ENCODE measurements at regions not wholly inside any gene's neighbourhood (a gene's known extent, or its start where the extent isn't known, plus 50 kb on each side); places are given as distances from the start of the nearest gene placed in this dataset.
A peak's percentile ranks its signal among the peaks of the same experiment; 100 is the strongest.
"Not testable (repeated sequence)": the region's sequence is repeated elsewhere in the genome, so short reads cannot be mapped to it uniquely, and the experiment has no call there.

GRCh38 chr17:68780596-68780995 lies 174.6 kb downstream of the ABCA8 start:
- DNase-seq (ENCODE audit: low read depth) = peak; percentile 37

DNA sequence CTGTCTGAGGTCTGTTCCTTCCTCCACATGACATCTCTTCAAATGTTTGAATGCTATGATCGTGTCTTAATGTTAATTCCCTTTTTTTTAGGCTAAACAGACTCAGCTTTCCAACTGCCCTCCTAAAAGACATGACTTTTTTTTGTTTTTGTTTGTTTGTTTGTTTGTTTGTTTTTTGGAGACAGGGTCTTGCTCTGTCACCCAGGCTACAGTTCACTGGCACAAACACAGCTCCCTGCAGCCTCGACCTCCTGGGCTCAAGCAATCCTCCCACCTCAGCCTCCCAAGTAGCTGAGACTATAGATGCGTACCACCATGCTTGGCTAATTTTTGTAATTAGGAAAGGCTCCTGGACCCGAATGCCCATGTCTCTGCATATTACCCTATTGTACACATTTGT lies 176.5 kb downstream of the ABCA8 start:
- no peak for DNase-seq (ENCODE audit: low read depth)

- no peak for DNase-seq (ENCODE audit: low read depth)
These were observed 176.9 kb upstream of the FAM20A start for GRCh38 chr17:68777856-68778694.

GRCh38 chr17:68777243-68777855 lies 176.2 kb upstream of the FAM20A start:
- peak; percentile 95 for DNase-seq (ENCODE audit: low read depth)

DNA sequence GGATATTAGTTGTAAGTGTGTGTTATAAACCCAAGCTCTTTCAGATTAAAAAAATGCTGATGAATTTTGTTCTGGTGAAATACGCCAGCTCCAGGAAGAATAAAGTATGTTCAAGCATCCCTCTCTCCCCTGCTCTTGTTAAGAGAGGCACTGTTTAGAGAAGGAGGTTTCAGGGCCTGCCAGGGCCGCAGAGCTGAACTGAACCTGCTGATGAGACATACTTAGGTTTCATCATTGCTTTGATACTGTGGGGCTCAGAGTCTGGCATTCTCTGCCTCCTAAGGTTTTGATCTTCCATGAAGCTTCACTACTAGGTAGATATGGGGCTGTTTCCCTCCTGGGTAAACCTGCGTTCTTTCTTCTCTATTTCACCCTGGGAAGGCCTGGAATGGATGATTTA lies 175.3 kb upstream of the FAM20A start:
- peak; percentile 9 for DNase-seq (ENCODE audit: low read depth)

DNA sequence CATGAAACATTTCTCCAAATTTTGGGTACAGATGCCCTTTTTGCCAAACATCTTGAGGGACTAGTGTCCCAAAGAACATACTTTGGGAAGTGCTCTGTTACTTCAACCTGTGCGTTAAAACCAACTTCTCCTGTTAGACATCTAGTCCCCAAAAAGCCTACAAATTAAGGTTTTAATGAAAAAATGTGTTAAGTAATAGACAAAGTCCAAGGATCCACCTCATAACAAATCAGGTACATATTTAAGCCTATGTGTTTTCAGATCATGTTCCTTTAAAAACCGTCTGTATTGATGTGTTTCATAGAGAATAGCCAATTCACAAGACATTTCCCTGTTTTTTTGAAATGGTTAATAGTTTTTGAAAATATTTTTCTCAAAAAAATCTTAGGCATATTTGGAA lies 174.8 kb upstream of the FAM20A start:
- DNase-seq (ENCODE audit: low read depth) = no peak

DNA sequence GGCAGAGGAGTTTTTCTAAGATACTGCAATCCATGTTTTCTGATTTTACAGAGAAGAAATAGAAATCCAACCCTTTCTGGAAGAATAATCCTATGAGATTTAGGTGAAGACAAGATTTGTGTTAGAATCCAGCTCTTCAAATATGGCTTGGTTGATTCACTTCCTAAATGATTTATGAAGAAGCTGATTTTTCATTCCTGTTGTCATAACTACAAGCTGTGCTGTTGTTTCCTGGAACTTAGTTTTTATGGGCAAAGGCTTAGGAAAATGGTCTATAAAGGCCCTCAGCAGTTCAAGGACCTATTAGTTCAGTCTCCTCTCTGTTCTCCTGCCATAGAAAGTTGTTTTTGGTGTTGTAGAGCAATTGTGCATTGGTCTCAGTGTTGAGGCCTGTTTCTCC lies 174.2 kb upstream of the FAM20A start:
- DNase-seq (ENCODE audit: low read depth) = peak; percentile 27

DNA sequence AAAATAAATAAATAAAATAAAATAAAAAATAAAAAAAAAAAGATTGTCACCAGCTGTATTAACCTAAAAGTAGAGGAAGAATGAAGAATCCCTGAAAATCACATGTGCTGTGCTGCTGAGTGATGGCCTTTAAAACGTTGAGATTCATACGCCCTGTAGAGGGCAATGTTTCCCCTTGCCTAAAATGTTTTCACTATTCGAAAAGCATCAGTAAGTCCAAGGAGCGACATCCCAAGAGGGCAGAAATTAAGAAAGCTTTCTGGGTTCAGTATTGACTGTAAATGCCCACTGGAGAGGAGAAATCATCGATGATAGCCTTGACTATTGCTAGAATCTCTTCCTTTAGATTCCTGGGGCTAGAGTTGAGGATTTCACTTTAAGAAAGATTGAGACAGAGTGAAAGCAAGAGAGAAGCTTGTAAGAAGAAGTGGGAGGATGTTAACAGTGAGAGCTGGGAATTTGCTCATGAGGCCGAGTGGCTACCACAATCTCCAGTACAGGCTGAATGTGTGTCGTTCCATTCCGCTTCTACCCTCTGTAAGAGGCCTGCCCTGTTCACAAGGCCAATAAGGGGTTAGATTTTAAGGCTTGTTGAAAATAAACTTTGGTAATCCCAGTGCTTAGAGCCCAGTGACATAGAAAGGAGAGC lies 170.8 kb upstream of the FAM20A start:
- peak; percentile 75 for DNase-seq (ENCODE audit: low read depth)

DNA sequence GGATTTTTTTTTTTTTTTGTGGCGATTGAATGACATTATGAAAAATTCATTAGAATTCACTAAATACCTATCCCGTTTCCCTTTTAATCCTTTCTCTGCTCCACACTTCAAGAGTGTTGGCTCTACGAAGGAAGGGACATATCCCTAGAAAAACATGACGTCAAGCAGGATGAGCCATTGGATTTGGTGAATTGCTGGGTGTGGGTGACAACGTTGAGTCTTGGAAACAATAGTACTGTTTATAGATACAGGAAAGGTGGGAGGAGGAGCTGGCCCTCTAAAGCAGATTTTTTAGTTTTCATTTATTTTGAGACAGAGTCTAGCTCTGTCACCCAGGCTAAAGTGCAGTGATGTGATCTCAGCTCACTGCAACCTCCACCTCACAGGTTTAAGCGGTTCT lies 167.6 kb upstream of the FAM20A start:
- no peak for DNase-seq (ENCODE audit: low read depth)

DNA sequence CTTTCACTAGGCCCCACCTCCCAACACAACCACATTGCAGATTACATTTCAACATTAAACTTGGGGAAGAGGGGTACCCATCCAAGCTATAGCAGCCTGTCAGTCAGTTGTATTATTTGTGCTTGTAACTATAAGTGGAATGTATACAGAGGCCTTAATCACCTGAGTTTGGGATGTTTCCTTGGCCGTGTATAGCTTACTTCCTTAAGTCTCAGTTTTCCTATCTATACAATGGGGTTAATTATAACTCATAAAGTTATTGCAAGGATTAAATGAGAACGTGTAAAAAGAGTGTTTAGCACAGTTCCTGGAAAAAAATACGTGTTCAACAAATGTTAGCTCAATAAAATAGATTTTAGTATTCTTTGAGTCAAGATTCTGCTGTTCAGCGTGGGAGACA lies 165.5 kb upstream of the FAM20A start:
- no peak for DNase-seq (ENCODE audit: low read depth)

DNA sequence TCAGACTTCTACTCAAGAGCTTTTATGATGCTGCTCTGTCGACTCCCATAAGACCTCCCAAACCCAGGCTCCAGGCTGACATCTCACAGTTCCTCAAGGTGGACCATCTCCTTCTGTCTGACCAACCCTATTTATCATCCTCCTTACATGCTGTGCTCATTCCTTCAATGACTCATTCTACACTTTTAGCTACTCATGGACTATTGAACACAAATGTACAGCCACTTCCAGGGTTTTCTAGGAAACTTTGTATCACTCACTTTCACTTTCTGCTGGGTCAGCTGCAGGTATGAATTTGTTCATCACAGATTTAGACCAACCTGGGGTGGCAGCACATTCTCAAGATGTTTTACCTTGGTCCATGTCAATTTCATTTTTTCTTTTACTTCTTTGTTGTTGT lies 162.4 kb upstream of the FAM20A start:
- no peak for DNase-seq (ENCODE audit: low read depth)

- DNase-seq (ENCODE audit: low read depth) = no peak
These were observed 161.7 kb upstream of the FAM20A start for GRCh38 chr17:68762911-68763310.

GRCh38 chr17:68760141-68760475 lies 158.9 kb upstream of the FAM20A start:
- DNase-seq (ENCODE audit: low read depth) = no peak

- DNase-seq (ENCODE audit: low read depth) = peak; percentile 90
These were observed 158.4 kb upstream of the FAM20A start for GRCh38 chr17:68759343-68760140.

DNA sequence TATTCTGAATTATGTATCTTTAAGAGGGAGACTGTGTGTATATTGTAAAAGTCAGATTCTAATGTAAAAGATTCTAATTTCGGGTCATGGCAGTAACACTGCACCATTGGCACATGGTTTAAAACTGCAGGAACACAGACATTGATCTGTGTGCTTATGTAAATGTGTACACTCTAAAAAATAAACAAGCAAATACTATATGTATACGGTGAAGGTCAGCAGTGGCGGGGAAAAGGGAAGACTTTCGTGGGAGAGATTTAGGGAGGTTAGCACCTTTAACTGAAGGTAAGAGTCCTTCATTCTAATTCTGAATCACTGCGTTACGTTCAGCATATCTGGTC lies 157.8 kb upstream of the FAM20A start:
- no peak for DNase-seq (ENCODE audit: low read depth)

- not testable (repeated sequence) for DNase-seq (ENCODE audit: low read depth)
These were observed 156.9 kb upstream of the FAM20A start for GRCh38 chr17:68757866-68758757.

GRCh38 chr17:68753985-68754769 lies 153.0 kb upstream of the FAM20A start:
- DNase-seq (ENCODE audit: low read depth) = no peak

GRCh38 chr17:68750208-68750562 lies 149.0 kb upstream of the FAM20A start:
- peak; percentile 22 for DNase-seq (ENCODE audit: low read depth)

DNA sequence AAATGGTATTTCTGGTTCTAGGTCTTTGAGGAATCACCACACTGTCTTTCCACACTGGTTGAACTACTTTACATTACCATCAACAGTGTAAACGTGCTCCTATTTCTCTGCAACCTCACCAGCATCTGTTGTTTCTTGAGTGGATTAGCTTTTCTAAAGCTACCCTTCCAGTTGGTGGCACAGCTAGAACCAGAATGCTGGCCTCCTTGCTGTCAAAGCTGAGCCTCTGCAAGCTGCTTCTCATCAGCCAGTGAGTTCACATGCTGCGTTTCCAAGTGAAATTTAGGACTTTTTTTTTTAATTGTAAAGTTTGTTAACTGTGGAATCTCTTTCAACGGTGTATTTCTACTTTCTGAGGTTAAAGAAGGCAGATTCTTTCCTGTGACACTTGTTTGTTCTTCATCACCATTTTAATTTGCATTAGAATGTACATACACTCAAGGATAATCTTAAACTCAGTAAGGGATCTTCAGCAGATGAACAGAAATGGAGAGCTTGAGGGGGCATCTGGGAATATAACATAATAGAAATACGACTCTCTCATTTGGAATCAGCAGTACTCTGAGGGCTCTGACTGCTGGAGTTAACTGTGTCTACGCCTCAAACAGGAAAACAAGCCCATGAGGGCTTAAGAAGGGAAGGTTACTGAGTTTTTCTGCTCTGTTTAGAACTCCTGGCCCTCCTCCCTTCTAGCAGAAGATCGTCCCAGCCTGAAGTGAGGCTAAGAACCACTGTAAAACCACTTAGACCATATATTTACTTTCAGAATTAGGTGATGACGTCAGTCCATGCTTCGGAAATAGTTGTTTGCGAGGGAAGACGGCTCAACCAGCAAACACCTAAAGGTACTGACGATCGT lies 148.4 kb upstream of the FAM20A start:
- peak; percentile 39 for DNase-seq (ENCODE audit: low read depth)

- DNase-seq (ENCODE audit: low read depth) = no peak
These were observed 147.2 kb upstream of the FAM20A start for GRCh38 chr17:68748381-68748780.
